ENCODE measurements at regions not wholly inside any gene's neighbourhood (a gene's known extent, or its start where the extent isn't known, plus 50 kb on each side); places are given as distances from the start of the nearest gene placed in this dataset.

- DNase-seq, result no peak
- intact Hi-C loops (cut with DNase I), result no loop called here
- no peak overlapping the region for H3K4me3 ChIP-seq
- H3K36me3 ChIP-seq (replicated peaks in 1 of 2), result no peaks in the 10 kb centered on the region
- H3K27me3 ChIP-seq, result no peaks in the 10 kb centered on the region
- peaks cover 0 to 12% of the 10 kb centered on the region in 2 donors for H3K4me1 ChIP-seq (replicated peaks in 1 of 2)
- no peak for TF ChIP-seq POLR2A (IDR thresholded peaks at IDR 0.05)
- TF ChIP-seq, protein P1, sequence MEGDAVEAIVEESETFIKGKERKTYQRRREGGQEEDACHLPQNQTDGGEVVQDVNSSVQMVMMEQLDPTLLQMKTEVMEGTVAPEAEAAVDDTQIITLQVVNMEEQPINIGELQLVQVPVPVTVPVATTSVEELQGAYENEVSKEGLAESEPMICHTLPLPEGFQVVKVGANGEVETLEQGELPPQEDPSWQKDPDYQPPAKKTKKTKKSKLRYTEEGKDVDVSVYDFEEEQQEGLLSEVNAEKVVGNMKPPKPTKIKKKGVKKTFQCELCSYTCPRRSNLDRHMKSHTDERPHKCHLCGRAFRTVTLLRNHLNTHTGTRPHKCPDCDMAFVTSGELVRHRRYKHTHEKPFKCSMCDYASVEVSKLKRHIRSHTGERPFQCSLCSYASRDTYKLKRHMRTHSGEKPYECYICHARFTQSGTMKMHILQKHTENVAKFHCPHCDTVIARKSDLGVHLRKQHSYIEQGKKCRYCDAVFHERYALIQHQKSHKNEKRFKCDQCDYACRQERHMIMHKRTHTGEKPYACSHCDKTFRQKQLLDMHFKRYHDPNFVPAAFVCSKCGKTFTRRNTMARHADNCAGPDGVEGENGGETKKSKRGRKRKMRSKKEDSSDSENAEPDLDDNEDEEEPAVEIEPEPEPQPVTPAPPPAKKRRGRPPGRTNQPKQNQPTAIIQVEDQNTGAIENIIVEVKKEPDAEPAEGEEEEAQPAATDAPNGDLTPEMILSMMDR (IDR thresholded peaks at IDR 0.05), result no peak
- no peaks in the 10 kb centered on the region for H3K9me3 ChIP-seq (replicated peaks in 1 of 3)
- H3K27ac ChIP-seq, result no peak overlapping the region
Observed at GRCh38 chr12:87818441-87818840, 210.8 kb downstream of the C12orf50 start.

GRCh38 chr12:87815771-87816585 lies 213.2 kb downstream of the C12orf50 start:
- no peak overlapping the region for H3K27ac ChIP-seq
- 40 to 53% (median 45%) methylated on average over 6 of the region's 6 CpGs for whole genome bisulfite sequencing, 4 donors
- H3K4me1 ChIP-seq (replicated peaks in 1 of 2), result peaks cover 4 to 19% of the 10 kb centered on the region in 2 donors
- no peak overlapping the region for H3K4me3 ChIP-seq
- no peak for TF ChIP-seq POLR2A (IDR thresholded peaks at IDR 0.05)
- TF ChIP-seq, protein P1 (IDR thresholded peaks at IDR 0.05), result no peak
- peak in 2 of 7 donors; percentile 27 to 36 for DNase-seq
- no peaks in the 10 kb centered on the region for H3K9me3 ChIP-seq (replicated peaks in 1 of 3)
- intact Hi-C loops (cut with DNase I), result no loop called here
- H3K36me3 ChIP-seq (replicated peaks in 1 of 2), result no peaks in the 10 kb centered on the region
- no peaks in the 10 kb centered on the region for H3K27me3 ChIP-seq

DNA sequence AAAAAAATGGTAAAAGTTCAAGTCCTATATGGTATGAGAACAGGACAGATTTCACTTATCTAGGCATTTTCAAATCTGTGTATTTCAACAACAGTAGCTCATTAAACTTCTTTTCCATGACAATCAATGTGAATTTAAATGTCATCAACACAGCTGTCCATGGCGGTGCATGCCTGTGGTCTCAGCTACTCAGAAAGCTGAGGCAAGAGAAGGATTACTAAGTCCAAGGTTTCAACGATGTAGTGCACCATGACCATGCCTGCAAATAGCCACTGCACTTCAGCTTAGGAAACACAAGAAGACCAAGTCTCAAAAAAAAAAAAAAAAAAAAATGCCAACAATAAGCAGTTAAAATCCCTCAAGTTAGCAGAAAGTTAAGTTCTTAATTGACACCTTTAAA lies 214.6 kb downstream of the C12orf50 start:
- 68 to 92% (median 84%) methylated on average over 2 of the region's 2 CpGs for WGBS, 4 donors
- intact Hi-C loops (cut with DNase I), result no loop called here
- no peaks in the 10 kb centered on the region for H3K9me3 ChIP-seq (replicated peaks in 1 of 3)
- TF ChIP-seq, protein P1 (IDR thresholded peaks at IDR 0.05), result no peak
- TF ChIP-seq POLR2A (IDR thresholded peaks at IDR 0.05), result no peak
- no peak overlapping the region for H3K4me3 ChIP-seq
- no peak overlapping the region for H3K27ac ChIP-seq
- peaks cover 4 to 19% of the 10 kb centered on the region in 2 donors for H3K4me1 ChIP-seq (replicated peaks in 1 of 2)
- DNase-seq, result no peak
- H3K27me3 ChIP-seq, result no peaks in the 10 kb centered on the region
- H3K36me3 ChIP-seq (replicated peaks in 1 of 2), result no peaks in the 10 kb centered on the region

GRCh38 chr12:87813476-87814234 lies 215.5 kb downstream of the C12orf50 start:
- DNase-seq, result peak in 2 of 7 donors; percentile 4 to 14
- no peaks in the 10 kb centered on the region for H3K27me3 ChIP-seq
- intact Hi-C loops (cut with DNase I), result no loop called here
- no peaks in the 10 kb centered on the region for H3K9me3 ChIP-seq (replicated peaks in 1 of 3)
- H3K27ac ChIP-seq, result peak overlapping the region in 4 of 5 donors; percentile 0 to 56 (median 33)
- no peaks in the 10 kb centered on the region for H3K36me3 ChIP-seq (replicated peaks in 1 of 2)
- TF ChIP-seq, protein P1 (IDR thresholded peaks at IDR 0.05), result no peak
- no peak for TF ChIP-seq POLR2A (IDR thresholded peaks at IDR 0.05)
- peaks cover 4 to 19% of the 10 kb centered on the region in 2 donors for H3K4me1 ChIP-seq (replicated peaks in 1 of 2)
- H3K4me3 ChIP-seq, result no peak overlapping the region
